Pancreas (tissue), 10 donors: ENCODE measurements at regions not wholly inside any gene's neighbourhood (a gene's known extent, or its start where the extent isn't known, plus 50 kb on each side); places are given as distances from the start of the nearest gene placed in this dataset.
"Not testable (repeated sequence)": the region's sequence is repeated elsewhere in the genome, so short reads cannot be mapped to it uniquely, and the experiment has no call there.

Experiments
- ATAC-seq, 4 donors: fragments of 200-7000 bp; cut with Tn5 transposase; one replicate each; pipeline versions ENCODE4 v1.8.0 to v1.9.1; 2020; ENCODE audit warnings: mild to moderate bottlenecking in 4 of 4, moderate library complexity in 4 of 4
- DNase-seq, 6 donors: peaks; one replicate each; pipeline ENCODE4 v3.0.0-alpha.2; 2020
- FAIRE-seq: peaks from 2 replicates; lab custom pipeline; 2012; peaks lifted over from hg19 to GRCh38; lab: Jason Lieb, UNC
- H3K27ac ChIP-seq, 4 donors: fragments of 200-600 bp; sonication (generic); 1 replicate in 3 of 4; 2 replicates in 1 of 4; pipeline versions ENCODE4 v1.5.0 to v1.8.0; 2020
- H3K27me3 ChIP-seq, 4 donors: fragments of 200-600 bp; one replicate each; pipeline ENCODE4 v1.8.0; 2021
- H3K36me3 ChIP-seq, 3 donors: fragments of 200-600 bp; sonication (generic) in 1 of 3; one replicate each; pipeline versions ENCODE4 v1.5.0 to v1.8.0; 2020 to 2021
- H3K4me1 ChIP-seq, 3 donors: fragments of 200-600 bp; one replicate each; pipeline ENCODE4 v1.8.0; 2021
- H3K4me3 ChIP-seq, 4 donors: fragments of 200-600 bp; sonication (generic) in 2 of 4; one replicate each; pipeline versions ENCODE4 v1.5.0 to v1.8.0; 2020 to 2021
- H3K9me3 ChIP-seq, 4 donors: fragments of 200-600 bp; one replicate each; pipeline ENCODE4 v1.8.0; 2021
- CTCF ChIP-seq, 4 donors: fragments of 200-600 bp; sonication (generic) in 3 of 4; IDR thresholded peaks; one replicate each; pipeline versions ENCODE4 v1.5.0 to v1.8.0; 2021; ENCODE audit warnings: antibody characterized with exemption in 4 of 4
- WGBS, 2 donors: extraction: QIAGEN DNeasy Blood & Tissue Kit; methylation state at CpG; one replicate each; pipeline ENCODE4 v1.1.7; 2013; 5-methylcytosine and 5-hydroxymethylcytosine counted together
- intact Hi-C, 3 donors: fragments of 100-400 bp; cut with DNase I; formaldehyde crosslinking; loops; one replicate each; pipeline versions ENCODE4 v1.11.1 to v1.14.2; 2022
- donor health status: healthy with polysubstance abuse.
- donor health status: DM: no; HTN: no; CAD: no; lungs with moderate emphysema.
- donor health status: DM: no; HTN: no; CAD: no.
- donor health status: control.
- donor health status: control.
- donor health status: Bipolar disorder and iron deficiency.
- donor health status: DM: yes; HTN: yes; CAD: no.
- donor health status: DM: no; HTN: no; CAD: no.
- donor health status: DM: no; HTN: no; CAD: no.
- donor health status: DM: yes; HTN: yes; CAD: no.

GRCh38 chr11:44366741-44367140, 56.8 kb upstream of the ALX4 start:
- Histone ChIP-seq H3K4me3 (no peak overlapping the region), H3K27ac (no peak overlapping the region), H3K4me1 (no peaks in the 10 kb centered on the region), H3K36me3 (no peaks in the 10 kb centered on the region), H3K27me3 (peaks cover 0 to 5% (median 0%) of the 10 kb centered on the region in 4 donors), H3K9me3 (no peaks in the 10 kb centered on the region)
- ATAC-seq (no peak), FAIRE-seq (no peak), DNase-seq (no peak)
- no peak for TF ChIP-seq CTCF (IDR thresholded peaks at IDR 0.05)
- WGBS, 2 donors: 63% methylated on average over 8 of the region's 8 CpGs
- intact Hi-C loops: no loop called here

- ATAC-seq: no peak
- TF ChIP-seq CTCF (IDR thresholded peaks at IDR 0.05): no peak
- Histone ChIP-seq H3K9me3 (no peaks in the 10 kb centered on the region), H3K36me3 (no peaks in the 10 kb centered on the region), H3K27ac (no peak overlapping the region), H3K4me1 (no peaks in the 10 kb centered on the region), H3K4me3 (no peak overlapping the region), H3K27me3 (peaks cover 0 to 5% (median 0%) of the 10 kb centered on the region in 4 donors)
- no peak for FAIRE-seq
- intact Hi-C loops: no loop called here
- WGBS, 2 donors: 96 to 97% methylated on average over 1 of the region's 1 CpG
- no peak for DNase-seq
These were observed 57.5 kb upstream of the ALX4 start for GRCh38 chr11:44367452-44367851.

- no peak for TF ChIP-seq CTCF (IDR thresholded peaks at IDR 0.05)
- H3K27ac ChIP-seq: no peak overlapping the region
- no peak overlapping the region for H3K4me3 ChIP-seq
- no peak for DNase-seq
- no peaks in the 10 kb centered on the region for H3K36me3 ChIP-seq
- no peak for FAIRE-seq
- intact Hi-C loops: no loop called here
- H3K27me3 ChIP-seq: no peaks in the 10 kb centered on the region
- WGBS, 2 donors: 73 to 80% methylated on average over 2 of the region's 2 CpGs
- H3K9me3 ChIP-seq: no peaks in the 10 kb centered on the region
- no peak for ATAC-seq
- H3K4me1 ChIP-seq: no peaks in the 10 kb centered on the region
These were observed 58.9 kb upstream of the ALX4 start for GRCh38 chr11:44368886-44369285.

- FAIRE-seq, H3K4me3 ChIP-seq, H3K27ac ChIP-seq, H3K4me1 ChIP-seq, DNase-seq, H3K36me3 ChIP-seq, ATAC-seq, intact Hi-C loops, H3K9me3 ChIP-seq, H3K27me3 ChIP-seq: not testable (repeated sequence)
- WGBS, 2 donors: 88 to 94% methylated on average over 1 of the region's 1 CpG
These were observed 61.1 kb upstream of the ALX4 start for GRCh38 chr11:44371042-44371441.

- Histone ChIP-seq H3K27ac (no peak overlapping the region), H3K9me3 (no peaks in the 10 kb centered on the region), H3K36me3 (no peaks in the 10 kb centered on the region), H3K27me3 (no peaks in the 10 kb centered on the region), H3K4me1 (no peaks in the 10 kb centered on the region), H3K4me3 (no peak overlapping the region)
- no peak for TF ChIP-seq CTCF (IDR thresholded peaks at IDR 0.05)
- intact Hi-C loops: no loop called here
- DNase-seq: no peak
- 79 to 92% methylated on average over 4 of the region's 4 CpGs for WGBS, 2 donors
- FAIRE-seq: no peak
- no peak for ATAC-seq
These were observed 61.8 kb upstream of the ALX4 start for GRCh38 chr11:44371706-44372105.

- no peak for FAIRE-seq
- no peak for DNase-seq
- WGBS, 2 donors: 50% methylated on average over 3 of the region's 3 CpGs
- H3K27ac ChIP-seq: no peak overlapping the region
- H3K4me1 ChIP-seq: no peaks in the 10 kb centered on the region
- no peaks in the 10 kb centered on the region for H3K27me3 ChIP-seq
- no peak for ATAC-seq
- intact Hi-C loops: no loop called here
- no peaks in the 10 kb centered on the region for H3K9me3 ChIP-seq
- no peak overlapping the region for H3K4me3 ChIP-seq
- no peak for TF ChIP-seq CTCF (IDR thresholded peaks at IDR 0.05)
- H3K36me3 ChIP-seq: no peaks in the 10 kb centered on the region
These were observed 63.0 kb upstream of the ALX4 start for GRCh38 chr11:44372989-44373388.
